Keratinocyte (primary cell): ENCODE measurements at regions not wholly inside any gene's neighbourhood (a gene's known extent, or its start where the extent isn't known, plus 50 kb on each side); places are given as distances from the start of the nearest gene placed in this dataset.

Experiments used
- DNase-seq: peaks from one replicate; pipeline ENCODE4 v3.0.0-alpha.2; 2011; ENCODE audit warnings: low read depth, missing footprints, low spot score
- FAIRE-seq: peaks from 2 replicates; lab custom pipeline; 2011; peaks lifted over from hg19 to GRCh38; lab: Jason Lieb, UNC
- H2AFZ ChIP-seq: 2 replicates; pipeline ENCODE4 v1.6.0; 2012; ENCODE audit warnings: low read length, control low read depth, inconsistent platforms; ENCODE audit not compliant: control insufficient read depth
- H3K27ac ChIP-seq: 2 replicates; pipeline ENCODE4 v1.5.1; 2011; ENCODE audit warnings: low read length; ENCODE audit not compliant: control insufficient read depth, insufficient read depth
- H3K27me3 ChIP-seq: 3 replicates; pipeline ENCODE4 v1.6.0; 2011; ENCODE audit warnings: low read length; ENCODE audit not compliant: control insufficient read depth, insufficient read depth; ENCODE audit errors: extremely low read depth
- H3K36me3 ChIP-seq, 2 experiments: 2 replicates in 1 of 2; 3 replicates in 1 of 2; pipeline ENCODE4 v1.5.1; 2011; ENCODE audit warnings: low read length in 2 of 2, mild to moderate bottlenecking in 1 of 2; ENCODE audit not compliant: control insufficient read depth in 2 of 2, insufficient read depth in 2 of 2; ENCODE audit errors: extremely low read depth in 1 of 2
- H3K4me1 ChIP-seq: 3 replicates; pipeline ENCODE4 v1.5.1; 2011; ENCODE audit warnings: low read length; ENCODE audit not compliant: control insufficient read depth, insufficient read depth; ENCODE audit errors: extremely low read depth
- H3K4me2 ChIP-seq: 3 replicates; pipeline ENCODE4 v1.6.0; 2011; ENCODE audit warnings: low read depth, low read length; ENCODE audit not compliant: control insufficient read depth, insufficient read depth; ENCODE audit errors: extremely low read depth
- H3K4me3 ChIP-seq, 3 experiments: fragments of 200-600 bp in 1 of 3; sonication (generic) in 1 of 3; 2 replicates in 2 of 3; 3 replicates in 1 of 3; pipeline ENCODE4 v1.5.1; 2011 to 2016; ENCODE audit warnings: low read length in 3 of 3, mild to moderate bottlenecking in 3 of 3, control low read depth in 2 of 3, inconsistent platforms in 1 of 3, low read depth in 1 of 3, mixed read lengths in 1 of 3, mixed run types in 1 of 3, moderate library complexity in 1 of 3; ENCODE audit not compliant: control insufficient read depth in 2 of 3, insufficient read depth in 2 of 3; ENCODE audit errors: extremely low read depth in 1 of 3
- H3K79me2 ChIP-seq: 2 replicates; pipeline ENCODE4 v1.6.0; 2012; ENCODE audit warnings: low read length; ENCODE audit not compliant: control insufficient read depth, insufficient read depth
- H3K9ac ChIP-seq: 3 replicates; pipeline ENCODE4 v1.6.0; 2011; ENCODE audit warnings: low read length; ENCODE audit not compliant: control insufficient read depth, insufficient read depth; ENCODE audit errors: extremely low read depth
- H3K9me1 ChIP-seq: 3 replicates; pipeline ENCODE4 v1.6.0; 2011; ENCODE audit warnings: low read length; ENCODE audit not compliant: control insufficient read depth, insufficient read depth; ENCODE audit errors: extremely low read depth
- H3K9me3 ChIP-seq: 2 replicates; pipeline ENCODE4 v1.5.1; 2012; ENCODE audit warnings: low read depth, low read length; ENCODE audit not compliant: control insufficient read depth
- H4K20me1 ChIP-seq: 3 replicates; pipeline ENCODE4 v1.6.0; 2011; ENCODE audit warnings: low read length; ENCODE audit not compliant: control insufficient read depth, insufficient read depth; ENCODE audit errors: extremely low read depth
- EZH2 ChIP-seq: IDR thresholded peaks from one replicate; pipeline ENCODE4 v1.6.1; 2012; ENCODE audit warnings: inconsistent platforms, mild to moderate bottlenecking, low read length, moderate library complexity
- dilution Hi-C: fragments of 300-500 bp; cut with MboI; formaldehyde crosslinking; loops from one replicate; pipeline ENCODE4 v1.7.0; 2020; ENCODE audit warnings: low sequenced_read_pairs; ENCODE audit not compliant: extremely low pct_ligation_motif_present
- TF ChIP-seq, protein P1 (sequence below), 3 experiments: IDR thresholded peaks in 1 of 3; conservative IDR thresholded peaks in 1 of 3; optimal IDR thresholded peaks in 1 of 3; 2 replicates in 2 of 3; 3 replicates in 1 of 3; pipeline versions ENCODE3 to v1.5.1; 2011; ENCODE audit warnings: low read length in 3 of 3, mild to moderate bottlenecking in 3 of 3, moderate library complexity in 2 of 3, control low read depth in 1 of 3, inconsistent platforms in 1 of 3; ENCODE audit not compliant: insufficient read depth in 2 of 3; ENCODE audit errors: extremely low read depth in 1 of 3

DNA sequence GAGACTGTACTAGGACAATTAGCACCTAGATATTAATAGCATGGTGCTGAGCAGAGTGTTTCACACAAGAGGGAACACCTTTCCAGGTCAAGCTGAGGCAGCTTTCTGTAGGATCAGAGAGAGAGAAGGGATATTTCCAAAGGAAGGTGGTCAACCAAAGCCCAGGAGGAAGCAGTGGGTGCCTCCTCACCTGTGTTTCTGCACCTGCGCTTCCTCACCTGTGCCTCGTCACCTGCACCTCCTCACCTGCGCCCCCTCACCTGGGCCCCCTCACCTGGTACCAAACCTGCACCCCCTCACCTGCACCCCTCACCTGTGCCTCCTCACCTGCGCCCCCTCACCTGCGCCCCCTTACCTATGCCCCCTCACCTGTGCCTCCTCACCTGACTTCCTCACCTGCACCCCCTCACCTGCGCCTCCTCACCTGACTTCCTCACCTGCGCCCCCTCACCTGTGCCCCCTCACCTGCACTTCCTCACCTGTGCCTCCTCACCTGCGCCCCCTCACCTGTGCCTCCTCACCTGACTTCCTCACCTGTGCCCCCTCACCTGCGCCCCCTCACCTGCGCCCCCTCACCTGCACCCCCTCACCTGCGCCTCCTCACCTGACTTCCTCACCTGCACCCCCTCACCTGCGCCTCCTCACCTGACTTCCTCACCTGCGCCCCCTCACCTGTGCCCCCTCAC, 67.9 kb downstream of the TTLL2 start:
- Histone ChIP-seq H3K27ac (no peak overlapping the region), H3K79me2 (no peaks in the 10 kb centered on the region), H3K9me1 (no peaks in the 10 kb centered on the region), H3K4me3 (no peak overlapping the region), H2AFZ (no peak overlapping the region), H3K36me3 (no peaks in the 10 kb centered on the region), H4K20me1 (no peaks in the 10 kb centered on the region), H3K9ac (no peak overlapping the region), H3K4me1 (no peaks in the 10 kb centered on the region), H3K9me3 (no peaks in the 10 kb centered on the region), H3K27me3 (no peaks in the 10 kb centered on the region), H3K4me2 (no peak overlapping the region)
- FAIRE-seq, result no peak
- no peak for DNase-seq
- dilution Hi-C loops, result no loop called here
- TF ChIP-seq, protein P1, sequence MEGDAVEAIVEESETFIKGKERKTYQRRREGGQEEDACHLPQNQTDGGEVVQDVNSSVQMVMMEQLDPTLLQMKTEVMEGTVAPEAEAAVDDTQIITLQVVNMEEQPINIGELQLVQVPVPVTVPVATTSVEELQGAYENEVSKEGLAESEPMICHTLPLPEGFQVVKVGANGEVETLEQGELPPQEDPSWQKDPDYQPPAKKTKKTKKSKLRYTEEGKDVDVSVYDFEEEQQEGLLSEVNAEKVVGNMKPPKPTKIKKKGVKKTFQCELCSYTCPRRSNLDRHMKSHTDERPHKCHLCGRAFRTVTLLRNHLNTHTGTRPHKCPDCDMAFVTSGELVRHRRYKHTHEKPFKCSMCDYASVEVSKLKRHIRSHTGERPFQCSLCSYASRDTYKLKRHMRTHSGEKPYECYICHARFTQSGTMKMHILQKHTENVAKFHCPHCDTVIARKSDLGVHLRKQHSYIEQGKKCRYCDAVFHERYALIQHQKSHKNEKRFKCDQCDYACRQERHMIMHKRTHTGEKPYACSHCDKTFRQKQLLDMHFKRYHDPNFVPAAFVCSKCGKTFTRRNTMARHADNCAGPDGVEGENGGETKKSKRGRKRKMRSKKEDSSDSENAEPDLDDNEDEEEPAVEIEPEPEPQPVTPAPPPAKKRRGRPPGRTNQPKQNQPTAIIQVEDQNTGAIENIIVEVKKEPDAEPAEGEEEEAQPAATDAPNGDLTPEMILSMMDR (optimal IDR thresholded peaks at IDR 0.05 in 1 of 3, IDR thresholded peaks at IDR 0.05 in 1 of 3, conservative IDR thresholded peaks at IDR 0.05 in 1 of 3; ENCODE audit: extremely low read depth in 1 of 3, insufficient read depth in 2 of 3, low read length in 3 of 3), result no peak
- TF ChIP-seq EZH2, result no peak

DNA sequence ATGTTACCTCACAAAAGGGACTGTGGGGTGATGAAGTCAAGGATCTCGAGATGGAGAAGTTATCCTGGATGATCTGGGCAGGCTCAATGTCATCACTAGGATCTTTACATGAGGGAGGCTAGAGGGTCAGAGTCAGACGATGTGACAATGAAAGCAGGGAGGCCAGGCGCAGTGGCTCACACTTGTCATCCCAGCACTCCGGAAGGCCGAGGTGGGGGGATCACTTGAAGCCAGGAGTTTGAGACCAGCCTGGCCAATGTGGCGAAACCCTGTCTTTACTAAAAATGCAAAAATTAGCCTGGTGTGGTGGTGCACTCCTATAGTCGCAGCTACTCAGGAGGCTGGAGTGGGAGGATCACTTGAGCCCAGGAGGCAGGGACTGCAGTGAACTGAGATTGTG, 68.8 kb downstream of the TTLL2 start:
- TF ChIP-seq, protein P1 (optimal IDR thresholded peaks at IDR 0.05 in 1 of 3, IDR thresholded peaks at IDR 0.05 in 1 of 3, conservative IDR thresholded peaks at IDR 0.05 in 1 of 3; ENCODE audit: extremely low read depth in 1 of 3, insufficient read depth in 2 of 3, low read length in 3 of 3), result no peak
- no peak for TF ChIP-seq EZH2
- dilution Hi-C loops, result no loop called here
- Histone ChIP-seq H3K36me3 (no peaks in the 10 kb centered on the region), H3K27ac (no peak overlapping the region), H3K79me2 (no peaks in the 10 kb centered on the region), H3K9ac (no peak overlapping the region), H2AFZ (no peak overlapping the region), H4K20me1 (no peaks in the 10 kb centered on the region), H3K9me3 (no peaks in the 10 kb centered on the region), H3K4me1 (no peaks in the 10 kb centered on the region), H3K4me2 (no peak overlapping the region), H3K9me1 (no peaks in the 10 kb centered on the region), H3K4me3 (no peak overlapping the region), H3K27me3 (no peaks in the 10 kb centered on the region)
- DNase-seq (no peak), FAIRE-seq (no peak)
